Adipocyte (in vitro differentiated cells): ENCODE measurements at regions not wholly inside any gene's neighbourhood (a gene's known extent, or its start where the extent isn't known, plus 50 kb on each side); places are given as distances from the start of the nearest gene placed in this dataset.

ENCODE experiments used
- DNase-seq: peaks from one replicate; pipeline ENCODE4 v3.0.0-alpha.2; 2015; ENCODE audit warnings: low read depth
- H3K27me3 ChIP-seq: replicated peaks from 2 replicates; pipeline ENCODE4 v1.7.0; 2013; ENCODE audit warnings: mild to moderate bottlenecking, low read length, moderate library complexity; ENCODE audit not compliant: control insufficient read depth, insufficient read depth
- H3K36me3 ChIP-seq: 2 replicates; pipeline ENCODE4 v1.7.0; 2013; ENCODE audit warnings: low read length, mild to moderate bottlenecking, moderate library complexity; ENCODE audit not compliant: control insufficient read depth, insufficient read depth, severe bottlenecking
- H3K4me1 ChIP-seq: 2 replicates; pipeline ENCODE4 v1.7.0; 2013; ENCODE audit warnings: mild to moderate bottlenecking, low read length, moderate library complexity; ENCODE audit not compliant: control insufficient read depth, insufficient read depth
- H3K4me3 ChIP-seq: 2 replicates; pipeline ENCODE4 v1.7.0; 2013; ENCODE audit warnings: mild to moderate bottlenecking, low read length, moderate library complexity
- H3K9ac ChIP-seq: 2 replicates; pipeline ENCODE4 v1.7.0; 2013; ENCODE audit warnings: mild to moderate bottlenecking, low read length, moderate library complexity
- H3K9me3 ChIP-seq: 2 replicates; pipeline ENCODE4 v1.7.0; 2013; ENCODE audit warnings: mild to moderate bottlenecking, low read length, moderate library complexity; ENCODE audit not compliant: control insufficient read depth

DNA sequence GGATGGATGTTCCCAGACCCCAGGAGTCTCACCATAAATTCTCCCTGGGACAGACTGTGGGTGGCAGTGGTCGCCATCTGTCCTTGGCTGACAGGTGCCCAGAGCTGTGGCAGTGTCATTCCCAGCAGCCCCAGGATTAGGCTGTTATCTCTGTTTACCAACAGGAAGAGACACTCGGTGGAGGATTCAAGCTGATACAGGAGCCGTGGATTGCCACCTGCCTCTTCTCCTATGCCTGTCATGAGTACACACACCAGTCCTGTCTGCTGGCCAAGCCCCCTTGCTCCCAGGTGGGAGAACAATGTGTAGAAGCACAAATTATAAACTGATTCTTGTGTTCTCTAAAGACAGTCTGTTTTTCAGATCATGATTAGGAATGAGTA, 152.6 kb downstream of the ETS2 start:
- DNase-seq: no peak
- no peak overlapping the region for H3K9ac ChIP-seq
- H3K9me3 ChIP-seq: peaks cover 8% of the 10 kb centered on the region
- H3K36me3 ChIP-seq: no peaks in the 10 kb centered on the region
- H3K4me3 ChIP-seq: no peak overlapping the region
- H3K4me1 ChIP-seq: peaks cover 15% of the 10 kb centered on the region
- peaks cover 12% of the 10 kb centered on the region for H3K27me3 ChIP-seq

- H3K4me3 ChIP-seq: no peak overlapping the region
- H3K27me3 ChIP-seq: peaks cover 12% of the 10 kb centered on the region
- H3K9ac ChIP-seq: no peak overlapping the region
- H3K36me3 ChIP-seq: no peaks in the 10 kb centered on the region
- H3K9me3 ChIP-seq: peaks cover 4% of the 10 kb centered on the region
- peaks cover 15% of the 10 kb centered on the region for H3K4me1 ChIP-seq
- no peak for DNase-seq
Observed at GRCh38 chr21:38957575-38958322, 152.0 kb downstream of the ETS2 start.

DNA sequence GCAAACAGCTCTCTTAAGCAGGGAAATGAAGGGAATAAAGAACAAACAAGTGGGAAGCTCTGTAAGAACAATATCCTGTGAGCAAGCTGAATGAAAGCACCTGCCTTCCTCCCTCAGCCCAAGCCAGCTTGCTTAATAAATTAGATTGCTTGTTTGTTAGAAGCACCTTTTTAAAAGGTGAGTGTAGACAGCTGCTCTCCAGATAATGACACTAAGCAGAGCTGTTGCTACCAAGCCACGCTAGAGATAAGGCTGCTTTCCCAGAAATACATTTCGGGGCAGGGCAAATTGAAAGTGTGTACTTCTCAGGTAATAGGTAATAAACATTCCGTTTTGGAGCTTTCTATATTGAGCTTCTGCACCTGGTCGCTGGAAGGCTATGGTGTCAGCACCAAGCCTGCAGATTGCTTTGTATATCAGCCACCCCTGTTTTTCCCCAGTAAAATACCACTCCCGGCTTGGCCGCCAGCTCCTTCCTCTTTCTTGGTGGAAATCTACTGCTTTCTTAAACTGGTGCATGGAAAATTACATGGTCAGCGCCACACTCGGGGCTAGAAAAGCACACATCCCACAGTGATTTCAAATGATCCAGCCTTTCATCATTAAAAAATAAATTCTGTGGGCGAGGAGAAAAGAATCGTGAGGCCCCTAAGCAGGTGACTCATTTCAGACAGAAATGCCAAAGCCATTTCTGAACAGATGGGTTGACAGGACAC, 151.3 kb downstream of the ETS2 start:
- peaks cover 15% of the 10 kb centered on the region for H3K4me1 ChIP-seq
- DNase-seq: no peak
- H3K9ac ChIP-seq: no peak overlapping the region
- H3K4me3 ChIP-seq: no peak overlapping the region
- peaks cover 12% of the 10 kb centered on the region for H3K27me3 ChIP-seq
- no peaks in the 10 kb centered on the region for H3K9me3 ChIP-seq
- H3K36me3 ChIP-seq: no peaks in the 10 kb centered on the region

- H3K4me3 ChIP-seq: no peak overlapping the region
- H3K9me3 ChIP-seq: no peaks in the 10 kb centered on the region
- DNase-seq: no peak
- peaks cover 15% of the 10 kb centered on the region for H3K4me1 ChIP-seq
- H3K9ac ChIP-seq: no peak overlapping the region
- H3K27me3 ChIP-seq: peaks cover 12% of the 10 kb centered on the region
- H3K36me3 ChIP-seq: no peaks in the 10 kb centered on the region
Observed at GRCh38 chr21:38956521-38956855, 150.8 kb downstream of the ETS2 start.

GRCh38 chr21:38956007-38956406, 150.3 kb downstream of the ETS2 start:
- H3K36me3 ChIP-seq: no peaks in the 10 kb centered on the region
- H3K9me3 ChIP-seq: no peaks in the 10 kb centered on the region
- DNase-seq: no peak
- peaks cover 12% of the 10 kb centered on the region for H3K27me3 ChIP-seq
- H3K4me3 ChIP-seq: no peak overlapping the region
- no peak overlapping the region for H3K9ac ChIP-seq
- H3K4me1 ChIP-seq: peaks cover 15% of the 10 kb centered on the region

DNA sequence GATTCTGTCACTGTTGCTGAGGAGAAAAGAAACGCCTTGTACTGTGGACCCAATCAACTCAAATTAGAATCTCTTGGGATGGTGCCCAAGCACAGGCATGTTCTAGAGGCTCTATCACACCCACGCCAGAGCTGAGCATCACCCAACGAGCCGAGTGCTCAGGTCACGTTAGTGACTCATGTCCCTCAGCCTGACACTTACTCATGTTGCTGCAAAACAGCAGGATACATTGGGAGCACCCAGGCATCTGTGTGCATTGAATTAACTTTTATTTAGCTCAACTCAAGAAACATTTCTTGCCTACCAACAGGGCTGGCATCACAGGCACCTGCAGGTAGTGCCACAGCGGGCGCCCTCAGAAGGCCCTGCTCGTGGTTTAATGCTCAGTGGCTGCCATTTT, 149.8 kb downstream of the ETS2 start:
- Histone ChIP-seq H3K36me3 (no peaks in the 10 kb centered on the region), H3K4me3 (no peak overlapping the region), H3K9ac (no peak overlapping the region), H3K9me3 (no peaks in the 10 kb centered on the region), H3K4me1 (peaks cover 15% of the 10 kb centered on the region), H3K27me3 (peaks cover 12% of the 10 kb centered on the region)
- no peak for DNase-seq

- H3K9ac ChIP-seq: no peak overlapping the region
- no peak overlapping the region for H3K4me3 ChIP-seq
- peaks cover 12% of the 10 kb centered on the region for H3K27me3 ChIP-seq
- no peaks in the 10 kb centered on the region for H3K9me3 ChIP-seq
- peaks cover 11% of the 10 kb centered on the region for H3K4me1 ChIP-seq
- DNase-seq: no peak
- H3K36me3 ChIP-seq: no peaks in the 10 kb centered on the region
Observed at GRCh38 chr21:38954588-38955004, 148.9 kb downstream of the ETS2 start.

DNA sequence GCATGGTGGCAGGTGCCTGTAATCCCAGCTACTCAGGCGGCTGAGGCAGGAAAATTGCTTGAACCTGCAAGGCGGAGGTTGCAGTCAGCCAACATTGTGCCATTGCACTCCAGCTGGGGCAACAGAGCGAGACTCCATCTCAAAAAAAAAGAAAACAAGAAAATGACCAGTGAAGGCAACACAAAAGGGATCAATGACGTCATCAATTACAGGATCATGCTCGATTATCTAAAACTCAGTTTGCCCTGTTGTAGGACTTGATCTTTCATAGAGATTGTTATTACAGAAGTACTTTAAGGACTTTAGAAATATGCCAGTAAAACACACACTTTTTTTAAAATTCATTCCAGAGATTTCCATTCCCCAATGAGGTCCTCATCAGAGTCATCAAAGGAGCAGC, 147.8 kb downstream of the ETS2 start:
- Histone ChIP-seq H3K4me1 (peaks cover 2% of the 10 kb centered on the region), H3K4me3 (no peak overlapping the region), H3K9me3 (no peaks in the 10 kb centered on the region), H3K9ac (no peak overlapping the region), H3K36me3 (no peaks in the 10 kb centered on the region), H3K27me3 (peaks cover 12% of the 10 kb centered on the region)
- no peak for DNase-seq

- Histone ChIP-seq H3K36me3 (no peaks in the 10 kb centered on the region), H3K9me3 (no peaks in the 10 kb centered on the region), H3K9ac (no peak overlapping the region), H3K27me3 (peaks cover 12% of the 10 kb centered on the region), H3K4me1 (no peaks in the 10 kb centered on the region), H3K4me3 (no peak overlapping the region)
- DNase-seq: no peak
Observed at GRCh38 chr21:38952890-38953289, 147.2 kb downstream of the ETS2 start.

GRCh38 chr21:38951095-38951730, 145.5 kb downstream of the ETS2 start:
- Histone ChIP-seq H3K9ac (no peak overlapping the region), H3K4me3 (no peak overlapping the region), H3K36me3 (no peaks in the 10 kb centered on the region), H3K27me3 (peaks cover 8% of the 10 kb centered on the region), H3K9me3 (no peaks in the 10 kb centered on the region), H3K4me1 (no peaks in the 10 kb centered on the region)
- DNase-seq: no peak

DNA sequence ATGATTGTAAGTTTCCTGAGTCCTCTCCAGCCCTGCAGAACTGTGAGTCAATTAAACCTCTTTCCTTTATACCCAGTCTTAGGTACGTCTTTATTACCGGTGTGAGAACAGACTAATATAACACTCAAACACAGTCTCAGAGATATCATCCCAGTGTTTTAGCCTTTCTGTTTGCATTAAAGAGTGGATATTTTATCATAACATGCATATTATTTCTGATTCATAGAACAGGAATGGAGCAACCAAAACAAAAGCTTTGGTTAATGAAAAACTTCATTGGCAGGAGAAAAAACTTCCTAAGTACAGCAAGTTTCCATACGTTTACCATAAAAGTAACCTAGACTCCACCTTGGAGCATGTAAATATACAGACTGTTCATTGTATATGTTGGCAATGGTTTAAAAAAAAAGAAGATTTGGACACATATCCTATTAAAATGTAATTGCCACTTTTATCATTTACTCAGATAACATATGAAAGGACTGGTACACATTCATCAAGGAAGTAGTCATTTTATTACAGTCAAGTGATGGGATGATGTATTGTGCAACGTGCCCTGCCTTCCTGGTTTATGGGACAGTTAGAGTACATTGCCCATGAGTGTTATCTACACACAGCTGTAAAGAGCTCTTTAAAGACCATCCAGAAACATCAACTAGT, 144.8 kb downstream of the ETS2 start:
- H3K4me1 ChIP-seq: no peaks in the 10 kb centered on the region
- DNase-seq: peak; percentile 56
- peaks cover 7% of the 10 kb centered on the region for H3K27me3 ChIP-seq
- H3K36me3 ChIP-seq: no peaks in the 10 kb centered on the region
- H3K4me3 ChIP-seq: no peak overlapping the region
- H3K9ac ChIP-seq: no peak overlapping the region
- H3K9me3 ChIP-seq: no peaks in the 10 kb centered on the region
